Vagina (tissue), 2 donors: ENCODE measurements at regions not wholly inside any gene's neighbourhood (a gene's known extent, or its start where the extent isn't known, plus 50 kb on each side); places are given as distances from the start of the nearest gene placed in this dataset.

Source experiments
- POLR2A ChIP-seq, 2 donors: fragments of 450-650 bp; IDR thresholded peaks; one replicate each; pipeline ENCODE4 v1.6.1; 2017; ENCODE audit warnings: antibody characterized with exemption in 2 of 2, mild to moderate bottlenecking in 2 of 2, moderate library complexity in 2 of 2
- POLR2AphosphoS5 ChIP-seq, 2 donors: sonication (generic); formaldehyde crosslinking; IDR thresholded peaks; one replicate each; pipeline ENCODE4 v1.9.0; 2017; ENCODE audit warnings: antibody characterized with exemption in 2 of 2, mild to moderate bottlenecking in 2 of 2, low read depth in 1 of 2; ENCODE audit not compliant: insufficient read depth in 1 of 2
- TF ChIP-seq, protein P1 (sequence below), 3 experiments: fragments of 450-650 bp in 2 of 3; fragments of 200-600 bp in 1 of 3; sonication (generic) in 1 of 3; IDR thresholded peaks; one replicate each; pipeline ENCODE4 v1.5.1; 2017 to 2019; ENCODE audit warnings: antibody characterized with exemption in 3 of 3, mild to moderate bottlenecking in 2 of 3, moderate library complexity in 2 of 3

DNA sequence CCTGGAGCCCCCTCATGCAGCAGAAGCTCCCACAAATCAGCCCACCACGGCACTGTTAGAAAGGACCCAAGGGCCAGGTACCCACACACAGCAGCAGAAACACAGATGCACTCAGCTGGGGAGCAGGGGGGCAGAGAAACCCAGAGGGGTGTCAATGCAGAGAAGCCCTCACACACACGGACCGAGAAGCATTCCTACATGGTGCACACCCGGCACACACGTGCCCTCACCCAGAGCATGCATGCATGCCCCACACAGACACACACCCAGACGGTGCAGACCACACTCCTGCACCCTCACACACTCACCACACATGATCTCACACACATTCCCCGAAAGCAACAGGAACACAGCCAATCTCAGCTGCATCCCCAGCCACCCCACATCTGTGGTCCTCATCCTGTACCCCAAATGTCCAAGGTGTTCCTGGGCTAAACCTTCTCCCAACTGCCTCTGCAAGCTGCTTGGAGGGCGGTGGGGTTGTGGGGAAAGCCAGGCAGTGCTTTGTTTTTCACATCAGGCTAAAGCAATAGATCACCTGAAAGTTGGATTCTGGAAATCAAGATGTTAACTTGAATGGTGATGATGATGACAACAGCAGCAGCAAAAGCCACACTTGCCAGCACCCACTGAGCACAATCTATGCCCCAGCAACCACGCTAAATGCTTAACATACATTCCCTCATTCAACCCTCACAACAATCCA is 102.3 kb downstream of the ZFP36L2 start:
- TF ChIP-seq, protein P1, sequence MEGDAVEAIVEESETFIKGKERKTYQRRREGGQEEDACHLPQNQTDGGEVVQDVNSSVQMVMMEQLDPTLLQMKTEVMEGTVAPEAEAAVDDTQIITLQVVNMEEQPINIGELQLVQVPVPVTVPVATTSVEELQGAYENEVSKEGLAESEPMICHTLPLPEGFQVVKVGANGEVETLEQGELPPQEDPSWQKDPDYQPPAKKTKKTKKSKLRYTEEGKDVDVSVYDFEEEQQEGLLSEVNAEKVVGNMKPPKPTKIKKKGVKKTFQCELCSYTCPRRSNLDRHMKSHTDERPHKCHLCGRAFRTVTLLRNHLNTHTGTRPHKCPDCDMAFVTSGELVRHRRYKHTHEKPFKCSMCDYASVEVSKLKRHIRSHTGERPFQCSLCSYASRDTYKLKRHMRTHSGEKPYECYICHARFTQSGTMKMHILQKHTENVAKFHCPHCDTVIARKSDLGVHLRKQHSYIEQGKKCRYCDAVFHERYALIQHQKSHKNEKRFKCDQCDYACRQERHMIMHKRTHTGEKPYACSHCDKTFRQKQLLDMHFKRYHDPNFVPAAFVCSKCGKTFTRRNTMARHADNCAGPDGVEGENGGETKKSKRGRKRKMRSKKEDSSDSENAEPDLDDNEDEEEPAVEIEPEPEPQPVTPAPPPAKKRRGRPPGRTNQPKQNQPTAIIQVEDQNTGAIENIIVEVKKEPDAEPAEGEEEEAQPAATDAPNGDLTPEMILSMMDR (IDR thresholded peaks at IDR 0.05) = no peak
- TF ChIP-seq POLR2AphosphoS5 (IDR thresholded peaks at IDR 0.05; ENCODE audit: insufficient read depth in 1 of 2, low read depth in 1 of 2) (no peak), POLR2A (IDR thresholded peaks at IDR 0.05) (no peak)
